Right atrium auricular region (tissue), 2 donors: ENCODE measurements at regions not wholly inside any gene's neighbourhood (a gene's known extent, or its start where the extent isn't known, plus 50 kb on each side); places are given as distances from the start of the nearest gene placed in this dataset.

ENCODE experiments used
- DNase-seq: peaks from one replicate; pipeline ENCODE4 v3.0.0-alpha.2; 2019; ENCODE audit warnings: low spot score
- H3K27ac ChIP-seq, 2 donors: fragments of 200-600 bp; sonication (generic); 1 replicate in 1 of 2; 2 replicates in 1 of 2; pipeline ENCODE4 v1.5.1; 2016 to 2019
- H3K27me3 ChIP-seq, 2 donors: fragments of 200-600 bp; sonication (generic); one replicate each; pipeline versions ENCODE4 v1.5.1 to v1.6.0; 2017 to 2019
- H3K36me3 ChIP-seq: fragments of 200-600 bp; sonication (generic); one replicate; pipeline ENCODE4 v1.5.1; 2016
- H3K4me1 ChIP-seq, 2 donors: fragments of 200-600 bp; sonication (generic); one replicate each; pipeline versions ENCODE4 v1.5.1 to v1.6.0; 2017 to 2019
- H3K4me3 ChIP-seq, 2 donors: fragments of 200-600 bp; sonication (generic); 1 replicate in 1 of 2; 2 replicates in 1 of 2; pipeline ENCODE4 v1.5.1; 2017 to 2019; ENCODE audit warnings: mild to moderate bottlenecking in 1 of 2, moderate library complexity in 1 of 2
- H3K9me3 ChIP-seq, 2 donors: fragments of 200-600 bp; sonication (generic); one replicate each; pipeline ENCODE4 v1.5.1; 2019
- TF ChIP-seq, protein P1 (sequence below), 2 donors: fragments of 200-600 bp; sonication (generic); IDR thresholded peaks; one replicate each; pipeline ENCODE4 v1.5.1; 2019; ENCODE audit warnings: antibody characterized with exemption in 2 of 2

DNA sequence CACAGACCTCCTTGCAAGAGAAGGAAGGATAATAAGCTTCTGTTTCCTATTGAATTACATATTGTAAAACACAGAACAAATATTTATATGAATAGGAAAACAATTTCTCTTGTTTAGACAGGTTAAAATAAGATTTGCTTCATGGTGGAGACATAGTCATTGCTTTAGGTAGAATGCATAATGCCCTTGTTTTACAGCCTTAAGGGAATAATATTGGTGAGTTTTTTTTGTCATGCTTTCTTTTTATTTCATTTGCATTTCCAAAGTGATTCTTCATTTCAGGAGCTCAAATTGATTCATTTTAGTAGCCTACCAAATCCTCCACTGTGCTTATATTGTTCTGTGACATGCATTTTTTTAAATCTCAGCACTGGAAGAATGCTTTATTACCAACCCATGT lies 690.7 kb downstream of the OLFM4 start:
- TF ChIP-seq, protein P1, sequence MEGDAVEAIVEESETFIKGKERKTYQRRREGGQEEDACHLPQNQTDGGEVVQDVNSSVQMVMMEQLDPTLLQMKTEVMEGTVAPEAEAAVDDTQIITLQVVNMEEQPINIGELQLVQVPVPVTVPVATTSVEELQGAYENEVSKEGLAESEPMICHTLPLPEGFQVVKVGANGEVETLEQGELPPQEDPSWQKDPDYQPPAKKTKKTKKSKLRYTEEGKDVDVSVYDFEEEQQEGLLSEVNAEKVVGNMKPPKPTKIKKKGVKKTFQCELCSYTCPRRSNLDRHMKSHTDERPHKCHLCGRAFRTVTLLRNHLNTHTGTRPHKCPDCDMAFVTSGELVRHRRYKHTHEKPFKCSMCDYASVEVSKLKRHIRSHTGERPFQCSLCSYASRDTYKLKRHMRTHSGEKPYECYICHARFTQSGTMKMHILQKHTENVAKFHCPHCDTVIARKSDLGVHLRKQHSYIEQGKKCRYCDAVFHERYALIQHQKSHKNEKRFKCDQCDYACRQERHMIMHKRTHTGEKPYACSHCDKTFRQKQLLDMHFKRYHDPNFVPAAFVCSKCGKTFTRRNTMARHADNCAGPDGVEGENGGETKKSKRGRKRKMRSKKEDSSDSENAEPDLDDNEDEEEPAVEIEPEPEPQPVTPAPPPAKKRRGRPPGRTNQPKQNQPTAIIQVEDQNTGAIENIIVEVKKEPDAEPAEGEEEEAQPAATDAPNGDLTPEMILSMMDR (IDR thresholded peaks at IDR 0.05), result no peak

DNA sequence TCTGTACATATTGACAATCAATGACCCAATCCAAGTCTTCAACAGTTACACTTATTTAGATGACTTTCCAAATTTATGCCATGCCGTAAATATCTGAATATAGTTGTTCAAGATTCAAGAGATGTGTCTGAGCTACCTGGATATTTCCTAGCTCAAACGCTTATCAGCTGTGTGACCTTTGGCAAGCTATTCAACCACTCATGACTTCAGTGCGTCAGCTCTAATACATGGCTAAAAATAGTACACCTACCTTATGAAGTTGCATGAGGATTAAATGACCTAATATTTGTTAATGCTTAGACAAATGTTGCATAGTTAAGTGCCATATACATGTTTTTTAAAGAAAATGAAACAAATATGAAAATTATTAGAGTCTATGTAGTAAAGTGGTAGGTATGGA lies 704.1 kb downstream of the OLFM4 start:
- no peaks in the 10 kb centered on the region for H3K4me1 ChIP-seq
- no peak for DNase-seq
- TF ChIP-seq, protein P1 (IDR thresholded peaks at IDR 0.05), result no peak
- no peaks in the 10 kb centered on the region for H3K9me3 ChIP-seq
- H3K27ac ChIP-seq, result no peak overlapping the region
- no peaks in the 10 kb centered on the region for H3K27me3 ChIP-seq
- H3K4me3 ChIP-seq, result no peak overlapping the region
- H3K36me3 ChIP-seq, result no peaks in the 10 kb centered on the region

More for the DNA sequence above, 690.7 kb downstream of the OLFM4 start:
- Histone ChIP-seq H3K27me3 (no peaks in the 10 kb centered on the region), H3K9me3 (peaks cover 0 to 24% of the 10 kb centered on the region in 2 donors), H3K36me3 (no peaks in the 10 kb centered on the region), H3K4me1 (no peaks in the 10 kb centered on the region), H3K27ac (no peak overlapping the region), H3K4me3 (no peak overlapping the region)
- no peak for DNase-seq

GRCh38 chr13:53743906-53744305 lies 715.3 kb downstream of the OLFM4 start:
- Histone ChIP-seq H3K27ac (no peak overlapping the region), H3K4me1 (no peaks in the 10 kb centered on the region), H3K4me3 (no peak overlapping the region), H3K9me3 (no peaks in the 10 kb centered on the region), H3K27me3 (no peaks in the 10 kb centered on the region), H3K36me3 (no peaks in the 10 kb centered on the region)
- TF ChIP-seq, protein P1 (IDR thresholded peaks at IDR 0.05), result no peak
- DNase-seq, result no peak

GRCh38 chr13:53747825-53748224 lies 719.2 kb downstream of the OLFM4 start:
- no peak for DNase-seq
- Histone ChIP-seq H3K27me3 (no peaks in the 10 kb centered on the region), H3K4me1 (no peaks in the 10 kb centered on the region), H3K4me3 (no peak overlapping the region), H3K27ac (no peak overlapping the region), H3K36me3 (no peaks in the 10 kb centered on the region), H3K9me3 (no peaks in the 10 kb centered on the region)
- TF ChIP-seq, protein P1 (IDR thresholded peaks at IDR 0.05), result no peak

DNA sequence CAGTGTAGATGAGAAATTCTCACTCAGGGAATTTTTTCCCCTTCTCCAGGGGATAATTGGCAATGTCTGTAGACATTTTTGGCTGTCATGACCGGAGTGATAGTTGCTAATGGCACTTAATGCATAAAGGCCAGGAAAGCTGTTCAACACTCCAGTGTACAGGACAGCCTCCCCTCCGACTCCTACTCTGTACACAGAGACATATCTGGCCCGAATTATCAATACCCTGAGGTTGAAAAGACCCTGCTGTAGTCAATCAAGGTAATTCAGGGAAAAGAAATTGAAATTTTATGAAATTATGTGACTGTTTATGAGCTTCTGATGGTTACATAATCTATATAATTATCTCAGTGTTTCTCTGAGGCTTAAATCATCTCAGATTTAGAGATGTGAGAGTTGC lies 720.7 kb downstream of the OLFM4 start:
- H3K27ac ChIP-seq, result no peak overlapping the region
- no peaks in the 10 kb centered on the region for H3K4me1 ChIP-seq
- no peaks in the 10 kb centered on the region for H3K9me3 ChIP-seq
- no peak for DNase-seq
- TF ChIP-seq, protein P1 (IDR thresholded peaks at IDR 0.05), result no peak
- no peaks in the 10 kb centered on the region for H3K36me3 ChIP-seq
- no peak overlapping the region for H3K4me3 ChIP-seq
- H3K27me3 ChIP-seq, result no peaks in the 10 kb centered on the region

DNA sequence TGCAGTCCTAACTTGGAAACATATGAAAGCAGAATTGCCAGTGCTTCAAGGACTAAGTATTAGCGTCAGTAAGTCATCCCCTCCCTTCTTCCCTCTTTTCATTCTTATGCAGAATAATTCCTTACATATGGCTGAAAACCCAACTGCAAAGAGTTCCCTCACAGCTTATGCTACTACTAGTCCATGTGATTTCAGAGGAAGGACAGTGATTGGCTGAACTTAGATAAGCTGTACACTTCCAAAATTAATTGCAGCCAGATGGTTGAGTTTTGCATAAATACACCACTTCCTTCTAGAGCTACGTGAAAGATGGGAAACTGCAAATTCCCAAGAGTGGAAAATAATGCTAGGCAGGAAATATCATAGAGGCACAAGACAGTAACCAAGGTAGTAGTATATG lies 730.4 kb downstream of the OLFM4 start:
- Histone ChIP-seq H3K9me3 (no peaks in the 10 kb centered on the region), H3K27ac (no peak overlapping the region), H3K4me3 (no peak overlapping the region), H3K4me1 (no peaks in the 10 kb centered on the region), H3K27me3 (no peaks in the 10 kb centered on the region), H3K36me3 (no peaks in the 10 kb centered on the region)
- no peak for DNase-seq
- TF ChIP-seq, protein P1 (IDR thresholded peaks at IDR 0.05), result no peak
